H1 (cell line): ENCODE measurements at regions not wholly inside any gene's neighbourhood (a gene's known extent, or its start where the extent isn't known, plus 50 kb on each side); places are given as distances from the start of the nearest gene placed in this dataset.

Experiments
- CTCF ChIA-PET: fragments of 300-600 bp; sonication (Branson Sonifier 250); formaldehyde crosslinking; loops from one replicate; lab custom pipeline; 2021; ENCODE audit not compliant: partially characterized antibody; lab: Charles Lee
- POLR2A ChIA-PET: fragments of 300-600 bp; sonication (Branson Sonifier 250); formaldehyde crosslinking; loops from one replicate; lab custom pipeline; 2021; ENCODE audit warnings: inconsistent platforms; ENCODE audit not compliant: partially characterized antibody; lab: Charles Lee
- DNase-seq, 2 experiments: peaks; one replicate each; pipeline versions ENCODE4 v3.0.0 to v3.0.0-alpha.2; 2010 to 2022; ENCODE audit warnings: low spot score in 2 of 2, low read depth in 1 of 2, mixed read lengths in 1 of 2
- FAIRE-seq: peaks from 2 replicates; lab custom pipeline; 2011; peaks lifted over from hg19 to GRCh38; lab: Jason Lieb, UNC
- H2AFZ ChIP-seq: 2 replicates; pipeline ENCODE4 v1.8.1; 2012; ENCODE audit warnings: low read length, inconsistent platforms
- H2AK5ac ChIP-seq: 2 replicates; pipeline ENCODE4 v1.6.1; 2013; ENCODE audit warnings: low read depth, low read length
- H2BK120ac ChIP-seq: replicated peaks from 2 replicates; pipeline ENCODE3; 2013; ENCODE audit warnings: low read depth, low read length, inconsistent platforms
- H2BK12ac ChIP-seq: 2 replicates; pipeline ENCODE4 v1.6.1; 2013; ENCODE audit warnings: low read depth, low read length
- H2BK15ac ChIP-seq: 2 replicates; pipeline ENCODE4 v1.6.1; 2013; ENCODE audit warnings: low read length
- H2BK20ac ChIP-seq: 2 replicates; pipeline ENCODE4 v1.6.1; 2013; ENCODE audit warnings: low read length
- H2BK5ac ChIP-seq: 2 replicates; pipeline ENCODE4 v1.6.1; 2013; ENCODE audit warnings: low read depth, low read length
- H3K14ac ChIP-seq: 2 replicates; pipeline ENCODE4 v1.6.1; 2013; ENCODE audit warnings: inconsistent platforms; ENCODE audit not compliant: insufficient read length
- H3K18ac ChIP-seq: 2 replicates; pipeline ENCODE4 v1.6.1; 2013; ENCODE audit warnings: low read length; ENCODE audit errors: extremely low read depth
- H3K23ac ChIP-seq: 2 replicates; pipeline ENCODE4 v1.6.1; 2013; ENCODE audit warnings: inconsistent platforms; ENCODE audit not compliant: insufficient read length
- H3K23me2 ChIP-seq: 2 replicates; pipeline ENCODE4 v1.6.1; 2013; ENCODE audit warnings: low read depth, low read length
- H3K27ac ChIP-seq: 2 replicates; pipeline ENCODE4 v1.6.1; 2011; ENCODE audit warnings: low read depth, low read length, inconsistent platforms
- H3K27me3 ChIP-seq, 4 experiments: replicated peaks in 1 of 4; 1 replicate in 1 of 4; 2 replicates in 3 of 4; pipeline versions ENCODE4 v1.6.1 to v1.8.1; 2011 to 2013; ENCODE audit warnings: low read length in 3 of 4, mild to moderate bottlenecking in 3 of 4, inconsistent platforms in 2 of 4, mixed read lengths in 2 of 4, moderate library complexity in 1 of 4; ENCODE audit not compliant: control insufficient read depth in 3 of 4, insufficient read depth in 3 of 4; ENCODE audit errors: extremely low read depth in 1 of 4
- H3K36me3 ChIP-seq, 4 experiments: 2 replicates each; pipeline versions ENCODE4 v1.6.1 to v1.8.1; 2011 to 2013; ENCODE audit warnings: mild to moderate bottlenecking in 4 of 4, low read length in 3 of 4, moderate library complexity in 2 of 4, control low read depth in 1 of 4, inconsistent platforms in 1 of 4; ENCODE audit not compliant: insufficient read depth in 4 of 4, control insufficient read depth in 2 of 4
- H3K4ac ChIP-seq: replicated peaks from 2 replicates; pipeline ENCODE3; 2013; ENCODE audit warnings: low read length, low read depth, mixed read lengths, inconsistent platforms; ENCODE audit not compliant: insufficient read length
- H3K4me1 ChIP-seq, 4 experiments: replicated peaks in 1 of 4; 1 replicate in 1 of 4; 2 replicates in 3 of 4; pipeline versions ENCODE4 v1.6.1 to v1.8.1; 2011 to 2013; ENCODE audit warnings: low read length in 3 of 4, inconsistent platforms in 2 of 4, mixed read lengths in 1 of 4; ENCODE audit not compliant: insufficient read depth in 4 of 4, control insufficient read depth in 3 of 4
- H3K4me2 ChIP-seq, 2 experiments: 2 replicates each; pipeline versions ENCODE4 v1.6.1 to v1.8.1; 2011 to 2013; ENCODE audit warnings: low read depth in 2 of 2, low read length in 2 of 2, control low read depth in 1 of 2, inconsistent platforms in 1 of 2, mild to moderate bottlenecking in 1 of 2; ENCODE audit not compliant: insufficient read depth in 1 of 2
- H3K4me3 ChIP-seq, 4 experiments: fragments of 200-600, 300-600 bp in 1 of 4; sonication (generic), shearing (Covaris generic), sonication (Bioruptor Twin) in 1 of 4; 2 replicates each; pipeline versions ENCODE4 v1.5.1 to v1.8.1; 2011 to 2016; ENCODE audit warnings: low read length in 4 of 4, low read depth in 3 of 4, control low read depth in 2 of 4, inconsistent platforms in 2 of 4, mild to moderate bottlenecking in 2 of 4, mixed read lengths in 1 of 4, moderate library complexity in 1 of 4; ENCODE audit not compliant: insufficient read depth in 2 of 4; ENCODE audit errors: extremely low read depth in 1 of 4
- H3K56ac ChIP-seq: replicated peaks from 2 replicates; pipeline ENCODE3; 2013; ENCODE audit warnings: low read depth, mild to moderate bottlenecking, mixed read lengths, low read length, inconsistent platforms; ENCODE audit not compliant: insufficient read length
- H3K79me1 ChIP-seq: 2 replicates; pipeline ENCODE4 v1.6.1; 2013; ENCODE audit warnings: low read depth, low read length, control low read depth
- H3K79me2 ChIP-seq, 2 experiments: 2 replicates each; pipeline versions ENCODE4 v1.6.1 to v1.8.1; 2012 to 2013; ENCODE audit warnings: low read length in 2 of 2, mild to moderate bottlenecking in 2 of 2, inconsistent platforms in 1 of 2; ENCODE audit not compliant: insufficient read depth in 2 of 2, control insufficient read depth in 1 of 2
- H3K9ac ChIP-seq, 4 experiments: replicated peaks in 1 of 4; 1 replicate in 1 of 4; 2 replicates in 3 of 4; pipeline versions ENCODE4 v1.6.1 to v1.8.1; 2011 to 2013; ENCODE audit warnings: low read depth in 3 of 4, low read length in 3 of 4, control low read depth in 2 of 4, mild to moderate bottlenecking in 2 of 4, moderate library complexity in 2 of 4, inconsistent platforms in 1 of 4; ENCODE audit errors: extremely low read depth in 1 of 4
- H3K9me3 ChIP-seq, 2 experiments: 2 replicates each; pipeline versions ENCODE4 v1.6.1 to v1.8.1; 2012 to 2013; ENCODE audit warnings: mild to moderate bottlenecking in 2 of 2, moderate library complexity in 2 of 2, control low read depth in 1 of 2, inconsistent platforms in 1 of 2, low read depth in 1 of 2, low read length in 1 of 2, mixed read lengths in 1 of 2; ENCODE audit not compliant: insufficient read depth in 2 of 2
- H4K20me1 ChIP-seq, 2 experiments: replicated peaks in 1 of 2; 2 replicates each; pipeline versions ENCODE3 to v1.8.1; 2011 to 2013; ENCODE audit warnings: inconsistent platforms in 2 of 2, low read length in 2 of 2, mild to moderate bottlenecking in 1 of 2; ENCODE audit not compliant: insufficient read depth in 2 of 2, control insufficient read depth in 1 of 2
- H4K5ac ChIP-seq: 2 replicates; pipeline ENCODE4 v1.6.1; 2013; ENCODE audit warnings: low read length, low read depth, mixed read lengths, inconsistent platforms; ENCODE audit not compliant: insufficient read length
- H4K8ac ChIP-seq: 2 replicates; pipeline ENCODE4 v1.8.0; 2013; ENCODE audit warnings: mild to moderate bottlenecking, moderate library complexity, low read length, inconsistent platforms; ENCODE audit not compliant: insufficient read depth; ENCODE audit errors: extremely low read depth
- H4K91ac ChIP-seq: replicated peaks from 2 replicates; pipeline ENCODE3; 2013; ENCODE audit warnings: low read length, mixed read lengths, inconsistent platforms; ENCODE audit not compliant: insufficient read length
- ATF2 ChIP-seq: IDR thresholded peaks from 2 replicates; pipeline ENCODE4 v1.6.1; 2012; ENCODE audit warnings: low read length, inconsistent platforms
- CHD2 ChIP-seq: IDR thresholded peaks from 2 replicates; pipeline ENCODE4 v1.6.1; 2012; ENCODE audit warnings: low read length, improper control_type of control experiment
- CTBP2 ChIP-seq: IDR thresholded peaks from 2 replicates; pipeline ENCODE4 v1.7.0; 2011; ENCODE audit warnings: borderline replicate concordance, mild to moderate bottlenecking, moderate library complexity, mixed read lengths, low read length; ENCODE audit not compliant: insufficient read depth, insufficient read length
- EGR1 ChIP-seq: IDR thresholded peaks from 2 replicates; pipeline ENCODE4 v1.6.1; 2011; ENCODE audit warnings: low read depth, low read length, borderline replicate concordance
- GTF2F1 ChIP-seq: IDR thresholded peaks from 2 replicates; pipeline ENCODE4 v1.6.1; 2012; ENCODE audit warnings: low read depth, low read length, improper control_type of control experiment, borderline replicate concordance
- JUN ChIP-seq: IDR thresholded peaks from 2 replicates; pipeline ENCODE4 v1.6.1; 2011; ENCODE audit warnings: low read depth, mild to moderate bottlenecking, improper control_type of control experiment, low read length
- JUND ChIP-seq: IDR thresholded peaks from 2 replicates; pipeline ENCODE4 v1.6.1; 2011; ENCODE audit warnings: mild to moderate bottlenecking, improper control_type of control experiment, low read length
- NRF1 ChIP-seq: IDR thresholded peaks from 2 replicates; pipeline ENCODE4 v1.6.1; 2011; ENCODE audit warnings: mild to moderate bottlenecking, low read depth, low read length, improper control_type of control experiment
- RAD21 ChIP-seq, 2 experiments: IDR thresholded peaks in 1 of 2; conservative IDR thresholded peaks in 1 of 2; 2 replicates each; pipeline ENCODE4 v1.6.1; 2011; ENCODE audit warnings: low read depth in 2 of 2, low read length in 2 of 2, improper control_type of control experiment in 1 of 2, inconsistent platforms in 1 of 2, mild to moderate bottlenecking in 1 of 2, moderate library complexity in 1 of 2
- SIX5 ChIP-seq: IDR thresholded peaks from 2 replicates; pipeline ENCODE4 v1.6.1; 2011; ENCODE audit warnings: mild to moderate bottlenecking, low read depth, low read length
- SP4 ChIP-seq: IDR thresholded peaks from 2 replicates; pipeline ENCODE4 v1.6.1; 2012; ENCODE audit warnings: low read length, inconsistent platforms
- TAF1 ChIP-seq: IDR thresholded peaks from 2 replicates; pipeline ENCODE4 v1.6.1; 2011; ENCODE audit warnings: mild to moderate bottlenecking, low read depth, low read length
- TCF12 ChIP-seq: IDR thresholded peaks from 2 replicates; pipeline ENCODE4 v1.6.1; 2011; ENCODE audit warnings: low read depth, mild to moderate bottlenecking, low read length
- WGBS, 2 experiments: shearing (Covaris generic) in 1 of 2; methylation state at CpG; one replicate each; pipeline versions ENCODE4 v1.1.6 to v1.1.7; 2013 to 2015; ENCODE audit warnings: low lambda C conversion rate in 2 of 2, mixed read lengths in 2 of 2, inconsistent platforms in 1 of 2, low coverage in 1 of 2, missing lambda C conversion rate in 1 of 2; ENCODE audit not compliant: insufficient replicate concordance in 2 of 2, insufficient coverage in 1 of 2, insufficient read length in 1 of 2; ENCODE audit errors: extremely low coverage in 1 of 2, missing lambda C conversion rate in 1 of 2; 5-methylcytosine and 5-hydroxymethylcytosine counted together

- Histone ChIP-seq H2AK5ac (no peak overlapping the region), H3K23ac (no peak overlapping the region), H3K27ac (no peak overlapping the region), H3K4ac (no peak overlapping the region), H2BK20ac (no peak overlapping the region), H2BK12ac (no peak overlapping the region), H2BK15ac (no peak overlapping the region), H2BK5ac (no peak overlapping the region), H4K8ac (no peak overlapping the region), H3K9me3 (peaks cover 5 to 10% of the 10 kb centered on the region in 2 experiments; a peak in 1 of 4 replicates), H4K20me1 (no peaks in the 10 kb centered on the region), H4K5ac (no peak overlapping the region), H3K56ac (no peak overlapping the region), H3K14ac (no peak overlapping the region), H3K4me1 (no peaks in the 10 kb centered on the region), H3K36me3 (no peaks in the 10 kb centered on the region), H3K79me2 (no peaks in the 10 kb centered on the region), H3K18ac (no peak overlapping the region), H3K79me1 (no peaks in the 10 kb centered on the region), H3K27me3 (no peaks in the 10 kb centered on the region), H2BK120ac (no peak overlapping the region), H3K4me2 (no peak overlapping the region), H3K4me3 (no peak overlapping the region), H2AFZ (no peak overlapping the region), H3K23me2 (no peaks in the 10 kb centered on the region), H4K91ac (no peak overlapping the region), H3K9ac (no peak overlapping the region)
- DNase-seq (no peak), FAIRE-seq (no peak)
- POLR2A ChIA-PET = no interaction called here
- 98% methylated on average over 20 of the region's 20 CpGs; no CpG with 5 or more reads in 1 of the 2 experiments for WGBS, 2 experiments
- CTCF ChIA-PET = no interaction called here
- TF ChIP-seq RAD21 (IDR thresholded peaks at IDR 0.05 in 1 of 2, conservative IDR thresholded peaks at IDR 0.05 in 1 of 2; ENCODE audit: low read depth in 2 of 2, low read length in 2 of 2) (no peak), CHD2 (no peak), TCF12 (no peak), ATF2 (no peak), CTBP2 (no peak), SP4 (no peak), SIX5 (no peak), JUN (no peak), EGR1 (no peak), GTF2F1 (no peak), NRF1 (no peak), TAF1 (no peak), JUND (no peak)
These were observed 94.6 kb downstream of the TFAP2B start for GRCh38 chr6:50913105-50913770.
